Right lobe of liver (tissue), 6 donors: ENCODE measurements at regions not wholly inside any gene's neighbourhood (a gene's known extent, or its start where the extent isn't known, plus 50 kb on each side); places are given as distances from the start of the nearest gene placed in this dataset.

Source experiments
- ATAC-seq, 4 donors: fragments of 200-7000 bp; cut with Tn5 transposase; one replicate each; pipeline ENCODE4 v1.9.1; 2020; ENCODE audit warnings: mild to moderate bottlenecking in 4 of 4, moderate library complexity in 4 of 4
- DNase-seq, 3 donors: peaks; one replicate each; pipeline ENCODE4 v3.0.0-alpha.2; 2020
- H3K27ac ChIP-seq, 3 donors: fragments of 200-600 bp; one replicate each; pipeline ENCODE4 v1.8.0; 2022
- H3K27me3 ChIP-seq, 2 donors: fragments of 200-600 bp; one replicate each; pipeline ENCODE4 v1.8.0; 2022
- H3K36me3 ChIP-seq, 4 donors: fragments of 200-600 bp; sonication (generic) in 1 of 4; one replicate each; pipeline versions ENCODE4 v1.5.1 to v1.8.0; 2017 to 2022; ENCODE audit warnings: control low read depth in 1 of 4
- H3K4me1 ChIP-seq, 4 donors: fragments of 200-600 bp; sonication (generic) in 1 of 4; one replicate each; pipeline versions ENCODE4 v1.5.1 to v1.8.0; 2017 to 2022; ENCODE audit warnings: control low read depth in 1 of 4
- H3K4me3 ChIP-seq, 3 donors: fragments of 200-600 bp; one replicate each; pipeline ENCODE4 v1.8.0; 2022
- H3K9me3 ChIP-seq, 4 donors: fragments of 200-600 bp; sonication (generic) in 1 of 4; one replicate each; pipeline versions ENCODE4 v1.5.1 to v1.8.0; 2017 to 2022; ENCODE audit warnings: control low read depth in 1 of 4
- CTCF ChIP-seq, 4 donors: fragments of 200-600 bp in 3 of 4; fragments of 450-650 bp in 1 of 4; IDR thresholded peaks; one replicate each; pipeline versions ENCODE4 v1.5.1 to v1.8.0; 2016 to 2022; ENCODE audit warnings: antibody characterized with exemption in 4 of 4, mild to moderate bottlenecking in 2 of 4
- POLR2A ChIP-seq: fragments of 450-650 bp; IDR thresholded peaks from one replicate; pipeline ENCODE4 v1.6.1; 2017; ENCODE audit warnings: antibody characterized with exemption, mild to moderate bottlenecking
- WGBS: methylation state at CpG from one replicate; pipeline ENCODE4 v1.1.6; 2018; ENCODE audit warnings: low coverage, low lambda C conversion rate; ENCODE audit not compliant: insufficient coverage; ENCODE audit errors: missing lambda C conversion rate; 5-methylcytosine and 5-hydroxymethylcytosine counted together
- intact Hi-C, 2 donors: fragments of 100-400 bp; cut with DNase I; formaldehyde crosslinking; loops; one replicate each; pipeline versions ENCODE4 v1.11.2 to v1.14.1; 2022
- donor health status: DM: no; HTN: yes; CAD: no.
- donor health status: DM: no; HTN: no; CAD: no.
- donor health status: DM: no; HTN: no; CAD: no.
- donor health status: DM: no; HTN: yes; CAD: no.
- donor health status: DM: no; HTN: yes; CAD: no.

DNA sequence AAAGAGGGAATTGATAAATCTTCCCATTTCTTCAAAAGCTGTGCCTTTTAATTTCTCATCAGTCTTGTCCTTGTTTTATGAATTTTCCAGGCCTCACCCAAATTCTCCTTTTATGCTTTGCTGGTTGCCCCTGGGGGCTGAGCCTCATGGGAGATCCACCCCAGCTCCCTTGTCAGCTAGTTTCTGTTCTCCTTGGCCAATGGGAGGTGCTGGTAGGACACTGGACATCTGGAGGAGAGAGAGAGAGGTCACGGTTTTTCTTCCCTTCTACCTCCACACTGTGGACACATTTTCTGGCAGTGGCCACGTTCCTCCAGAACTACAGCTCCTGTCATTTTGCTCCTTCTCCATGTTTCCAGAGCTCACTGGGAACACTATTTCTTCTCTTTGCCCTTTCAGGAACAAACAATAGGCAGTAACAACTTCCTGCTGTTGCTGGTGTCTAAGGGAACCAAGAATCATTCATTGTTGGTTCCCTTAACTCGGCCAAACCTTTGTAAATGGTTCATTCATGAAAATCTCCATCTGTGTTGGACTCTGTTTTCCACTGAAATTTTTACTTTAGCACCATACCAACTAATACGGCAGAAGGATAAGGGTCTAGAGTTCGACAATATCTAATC is 334.5 kb downstream of the GPAT3 start:
- WGBS = 46% methylated on average over 5 of the region's 5 CpGs
- intact Hi-C loops = no loop called here

GRCh38 chr4:83866834-83867621 is 331.1 kb downstream of the GPAT3 start:
- intact Hi-C loops = no loop called here
- WGBS = 52% methylated on average over 4 of the region's 4 CpGs
- H3K4me3 ChIP-seq = no peak overlapping the region

More for the DNA sequence above, 334.5 kb downstream of the GPAT3 start:
- ATAC-seq (peak in 2 of 4 donors; percentile 31 to 43), DNase-seq (no peak)
- no peak overlapping the region for H3K4me3 ChIP-seq
- H3K9me3 ChIP-seq = no peaks in the 10 kb centered on the region
- no peak overlapping the region for H3K27ac ChIP-seq
- no peaks in the 10 kb centered on the region for H3K36me3 ChIP-seq
- H3K4me1 ChIP-seq = no peaks in the 10 kb centered on the region
- H3K27me3 ChIP-seq = no peaks in the 10 kb centered on the region
- no peak for TF ChIP-seq CTCF (IDR thresholded peaks at IDR 0.05)
- no peak for TF ChIP-seq POLR2A

GRCh38 chr4:83865417-83866150 is 329.7 kb downstream of the GPAT3 start:
- Histone ChIP-seq H3K4me3 (no peak overlapping the region), H3K9me3 (no peaks in the 10 kb centered on the region), H3K36me3 (no peaks in the 10 kb centered on the region), H3K27ac (no peak overlapping the region), H3K27me3 (no peaks in the 10 kb centered on the region), H3K4me1 (no peaks in the 10 kb centered on the region)
- ATAC-seq = no peak
- 44% methylated on average over 6 of the region's 6 CpGs for WGBS
- intact Hi-C loops = no loop called here
- no peak for TF ChIP-seq CTCF (IDR thresholded peaks at IDR 0.05)
- no peak for TF ChIP-seq POLR2A
- no peak for DNase-seq

More at GRCh38 chr4:83866834-83867621, 331.1 kb downstream of the GPAT3 start:
- TF ChIP-seq CTCF (IDR thresholded peaks at IDR 0.05) (no peak), POLR2A (no peak)
- H3K9me3 ChIP-seq = no peaks in the 10 kb centered on the region
- DNase-seq = no peak
- no peak overlapping the region for H3K27ac ChIP-seq
- no peaks in the 10 kb centered on the region for H3K4me1 ChIP-seq
- no peaks in the 10 kb centered on the region for H3K27me3 ChIP-seq
- no peak for ATAC-seq
- H3K36me3 ChIP-seq = no peaks in the 10 kb centered on the region

DNA sequence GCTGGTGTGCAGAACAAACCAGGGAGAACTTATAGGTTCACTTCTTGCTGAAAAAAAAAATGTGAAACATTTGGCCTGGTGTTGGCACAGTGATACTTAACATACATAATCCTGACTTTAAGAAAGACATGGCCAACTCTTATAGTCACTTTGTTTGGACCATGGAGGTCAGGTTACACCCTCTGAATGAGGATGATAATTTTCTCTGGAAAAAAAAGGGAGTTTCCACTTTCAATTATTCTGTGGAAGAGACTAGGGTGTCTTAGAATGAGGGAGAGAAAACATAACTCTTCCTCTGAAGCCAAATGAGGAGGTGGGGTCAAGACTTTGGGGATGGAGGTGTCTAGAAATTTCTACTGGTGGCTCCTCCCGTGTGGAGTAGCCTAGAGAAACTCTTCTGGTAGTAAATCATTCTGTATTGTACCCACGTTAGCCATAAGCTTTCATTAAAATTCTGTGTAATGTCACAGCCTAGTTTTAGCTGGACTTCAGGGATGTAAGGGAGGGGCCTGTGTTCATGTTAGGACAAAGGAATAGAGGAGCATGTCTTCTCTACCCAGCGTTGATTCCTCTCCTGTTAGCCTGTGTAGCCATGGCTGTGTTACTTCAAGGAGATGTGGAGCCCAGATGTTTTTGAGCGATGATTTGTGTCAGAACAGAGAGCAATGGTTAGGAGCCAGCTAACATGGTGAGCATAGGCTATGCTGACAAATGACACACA is 328.3 kb downstream of the GPAT3 start:
- Histone ChIP-seq H3K36me3 (no peaks in the 10 kb centered on the region), H3K4me1 (no peaks in the 10 kb centered on the region), H3K4me3 (no peak overlapping the region), H3K27ac (no peak overlapping the region), H3K9me3 (no peaks in the 10 kb centered on the region), H3K27me3 (no peaks in the 10 kb centered on the region)
- ATAC-seq (no peak), DNase-seq (no peak)
- WGBS = 46% methylated on average over 4 of the region's 4 CpGs
- no peak for TF ChIP-seq POLR2A
- no peak for TF ChIP-seq CTCF (IDR thresholded peaks at IDR 0.05)
- intact Hi-C loops = no loop called here
